ENCODE measurements at regions not wholly inside any gene's neighbourhood (a gene's known extent, or its start where the extent isn't known, plus 50 kb on each side); places are given as distances from the start of the nearest gene placed in this dataset.

- TF ChIP-seq CTCF (IDR thresholded peaks at IDR 0.05; ENCODE audit: low read depth, low read length): no peak
- no peak for TF ChIP-seq EZH2phosphoT487 (IDR thresholded peaks at IDR 0.05; ENCODE audit: low read depth)
Observed at GRCh38 chr5:172588380-172588779, 52.7 kb upstream of the NEURL1B start.
